ENCODE measurements at regions not wholly inside any gene's neighbourhood (a gene's known extent, or its start where the extent isn't known, plus 50 kb on each side); places are given as distances from the start of the nearest gene placed in this dataset.
A peak's percentile ranks its signal among the peaks of the same experiment; 100 is the strongest.

DNA sequence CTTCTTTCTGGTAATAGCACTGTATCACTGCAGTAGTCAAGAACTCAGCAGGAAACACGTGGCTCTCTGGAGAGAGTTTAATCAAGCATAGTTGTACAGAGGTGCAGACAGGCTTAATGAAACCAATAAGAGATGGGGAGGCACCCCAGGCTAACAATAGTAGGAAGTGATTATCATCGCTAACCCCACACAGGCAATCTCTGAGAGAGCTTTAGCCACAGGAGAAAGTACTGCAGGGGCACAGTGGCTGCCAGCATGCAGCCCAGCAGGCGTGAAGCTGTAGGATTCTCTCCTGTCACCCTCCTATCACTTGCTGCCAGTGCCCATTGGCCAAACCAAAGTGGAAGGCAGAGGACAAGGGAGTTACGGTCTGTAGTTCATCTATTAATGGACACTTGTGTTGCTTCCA, 450.0 kb upstream of the RASGEF1B start:
- no peak for DNase-seq

DNA sequence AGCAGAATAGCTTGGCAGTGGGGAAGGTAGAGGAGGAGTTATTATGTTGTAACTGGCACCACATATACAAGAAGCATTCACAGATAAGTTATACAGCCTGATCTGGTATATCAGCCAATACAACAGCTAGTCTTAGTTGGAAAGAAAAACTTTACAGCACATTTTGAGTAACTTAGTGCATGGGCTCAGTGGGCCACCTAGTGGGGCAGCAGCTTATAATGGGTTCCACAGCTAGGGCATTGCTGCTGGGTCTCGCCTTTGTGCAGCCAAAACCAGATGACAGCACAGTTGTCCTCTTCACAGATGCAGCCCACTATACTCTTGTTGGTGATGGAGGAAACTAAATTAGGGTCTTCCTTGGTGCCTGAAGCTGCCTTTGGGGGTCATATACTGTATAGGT, 448.1 kb upstream of the RASGEF1B start:
- DNase-seq, result no peak

DNA sequence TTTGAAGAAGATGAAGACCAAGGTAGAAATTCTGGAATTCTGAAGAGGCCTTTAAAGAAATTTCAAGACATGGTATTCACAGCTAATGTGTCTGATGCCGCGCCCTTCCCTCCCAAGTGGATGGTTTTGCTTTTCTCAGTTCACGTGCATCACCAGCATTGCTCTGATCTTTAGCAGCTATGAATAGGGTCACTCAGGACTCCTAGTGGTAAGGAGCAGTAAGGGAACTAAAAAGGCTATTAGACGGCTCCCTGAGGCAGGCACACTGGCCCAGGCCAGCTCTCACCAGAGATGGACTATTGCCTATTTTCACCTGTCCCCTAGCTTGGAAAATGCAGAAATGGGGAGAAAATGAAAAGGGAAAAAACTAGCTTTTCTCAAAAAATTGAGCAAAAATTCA, 447.5 kb upstream of the RASGEF1B start:
- no peak for DNase-seq

DNA sequence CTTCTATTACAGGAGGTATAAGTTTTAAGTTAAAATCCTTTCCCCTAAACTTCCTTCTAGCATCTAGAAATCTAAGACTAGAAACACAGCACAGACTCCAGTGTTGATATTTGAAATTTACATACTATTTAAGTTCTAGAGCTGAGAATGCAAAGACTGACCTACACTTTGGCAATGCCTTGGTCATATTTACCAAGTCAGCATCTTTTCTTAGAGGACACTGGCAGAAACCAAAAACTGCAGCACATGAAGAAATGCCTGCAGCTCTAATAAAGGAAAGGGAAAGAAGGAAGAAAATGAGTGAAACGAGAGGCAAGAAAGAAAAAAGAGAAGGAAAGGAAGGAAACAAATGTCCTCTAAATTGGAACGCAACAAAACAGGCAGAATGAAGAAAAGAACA, 443.7 kb upstream of the RASGEF1B start:
- no peak for DNase-seq

DNA sequence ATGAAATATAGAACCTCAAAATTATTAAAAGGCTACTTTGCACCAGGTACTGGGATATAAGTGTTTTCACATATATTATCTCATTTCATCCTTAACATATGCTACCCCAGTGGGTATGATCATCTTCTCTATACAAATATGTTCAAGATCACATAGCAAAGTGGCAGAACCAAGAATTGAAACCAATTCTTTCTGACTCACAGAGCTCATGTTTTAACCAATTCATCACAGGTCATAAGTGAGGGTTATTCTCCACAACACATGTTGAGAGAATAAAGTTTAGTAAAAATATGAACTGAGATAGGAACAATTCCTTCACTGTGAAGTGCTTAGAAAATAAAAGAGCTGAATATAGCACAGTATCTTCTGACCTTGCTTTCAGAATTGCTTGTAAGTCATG, 442.9 kb upstream of the RASGEF1B start:
- no peak for DNase-seq

DNA sequence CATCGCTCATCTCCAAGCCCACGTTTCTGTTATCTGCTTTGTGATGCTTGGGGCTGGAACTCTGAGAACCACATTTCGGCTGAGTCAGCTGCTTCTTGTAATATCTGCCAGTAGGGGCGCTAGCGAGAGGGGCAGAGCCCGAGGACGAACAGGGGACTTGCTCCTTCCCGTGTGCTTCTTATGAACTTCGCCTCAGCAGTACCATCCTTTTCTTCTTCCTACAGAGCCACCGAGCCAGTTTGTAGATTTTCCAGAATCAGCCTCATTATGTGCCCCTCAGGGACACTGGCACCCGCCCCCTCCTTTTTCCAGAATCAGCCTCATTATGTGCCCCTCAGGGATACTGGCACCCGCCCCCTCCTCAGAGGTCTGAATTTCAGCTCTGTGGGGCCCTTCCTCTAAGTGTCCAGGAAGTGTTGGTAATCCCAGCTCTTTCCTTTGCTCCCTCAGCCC, 441.7 kb upstream of the RASGEF1B start:
- peak; percentile 46 for DNase-seq

DNA sequence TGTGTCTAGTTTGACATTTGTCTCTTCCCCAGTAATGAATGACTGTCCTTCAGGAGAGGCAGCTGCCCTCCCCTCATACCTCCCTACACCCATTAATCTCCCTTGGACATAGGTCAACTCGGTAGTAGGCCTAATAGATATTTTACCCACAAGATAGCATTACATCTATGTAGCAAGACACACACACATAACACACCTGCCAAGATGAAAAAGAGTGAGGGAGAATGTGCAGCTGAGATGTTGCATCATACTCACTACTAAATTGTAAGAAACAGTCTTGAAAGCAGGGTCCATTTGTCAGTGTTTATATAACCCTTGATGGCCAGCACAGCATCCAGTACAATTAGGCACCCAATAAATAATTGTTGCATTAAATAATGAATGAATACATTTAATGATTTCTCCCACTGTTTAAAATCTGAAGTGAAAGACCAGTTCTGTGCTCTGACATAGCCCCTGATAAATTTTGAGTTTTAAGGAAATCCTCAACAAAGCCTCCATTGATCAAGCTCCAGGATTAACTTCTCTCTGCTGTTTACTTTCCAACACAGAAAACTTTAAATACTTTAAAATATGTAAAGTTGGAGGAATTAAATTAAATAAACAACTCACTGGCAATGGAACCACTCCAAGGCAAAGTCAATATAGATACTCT, 440.8 kb upstream of the RASGEF1B start:
- DNase-seq, result no peak

DNA sequence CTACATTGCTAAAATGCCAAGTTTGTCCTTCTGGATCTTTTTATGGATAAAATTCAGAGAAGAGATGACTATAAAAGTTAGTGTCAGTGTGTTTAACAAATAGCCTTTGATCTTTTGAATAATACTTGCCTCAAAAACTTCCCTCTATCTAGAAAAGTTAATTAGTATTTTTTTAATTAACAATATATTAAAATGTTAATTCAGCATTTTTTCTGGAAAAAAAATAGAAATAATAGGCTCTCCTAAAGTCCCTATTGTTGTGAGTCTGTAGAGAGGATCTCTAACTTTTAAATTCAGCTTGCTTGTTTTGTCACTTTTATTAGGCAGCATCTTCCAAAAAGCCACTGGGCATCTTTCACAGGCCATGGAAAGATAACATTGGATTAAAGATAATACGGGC, 435.2 kb upstream of the RASGEF1B start:
- no peak for DNase-seq

DNA sequence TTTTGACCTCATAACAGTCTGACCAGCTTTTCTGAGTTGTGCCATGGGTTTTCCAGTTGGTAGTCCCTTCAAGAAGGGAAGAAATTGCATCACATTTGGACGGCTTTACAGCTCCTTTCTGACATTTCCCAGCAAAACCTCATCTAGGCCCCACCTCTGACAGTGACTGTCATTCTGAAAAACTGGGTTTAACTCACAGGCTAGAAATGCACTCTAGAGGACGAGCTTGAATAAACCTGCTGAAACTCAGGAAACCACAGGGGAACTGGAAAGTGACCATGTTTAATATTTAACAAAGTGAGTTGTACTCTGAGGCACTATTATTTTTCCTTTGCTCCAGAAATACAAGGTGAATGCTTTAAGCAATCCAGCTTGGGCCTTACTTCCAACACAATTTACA, 434.3 kb upstream of the RASGEF1B start:
- DNase-seq, result no peak

DNA sequence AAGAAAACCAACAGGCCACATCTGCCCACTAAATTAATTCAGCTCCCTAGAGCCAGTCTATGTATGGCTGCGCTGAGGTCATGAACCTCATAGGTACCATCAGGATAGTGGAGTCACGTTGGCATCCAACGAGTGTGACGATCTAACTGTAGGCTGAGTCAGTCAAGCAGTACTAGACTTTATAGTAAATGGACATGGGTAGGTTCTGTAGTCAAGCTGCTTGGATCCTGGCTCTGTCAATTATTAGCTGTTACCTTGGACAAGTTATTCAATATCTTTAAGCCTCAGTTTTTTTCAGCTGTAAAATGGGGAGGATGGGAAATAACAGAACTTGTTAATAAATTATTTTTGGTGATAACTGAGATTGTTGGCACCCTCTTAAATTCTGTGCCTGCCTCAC, 432.4 kb upstream of the RASGEF1B start:
- no peak for DNase-seq

DNA sequence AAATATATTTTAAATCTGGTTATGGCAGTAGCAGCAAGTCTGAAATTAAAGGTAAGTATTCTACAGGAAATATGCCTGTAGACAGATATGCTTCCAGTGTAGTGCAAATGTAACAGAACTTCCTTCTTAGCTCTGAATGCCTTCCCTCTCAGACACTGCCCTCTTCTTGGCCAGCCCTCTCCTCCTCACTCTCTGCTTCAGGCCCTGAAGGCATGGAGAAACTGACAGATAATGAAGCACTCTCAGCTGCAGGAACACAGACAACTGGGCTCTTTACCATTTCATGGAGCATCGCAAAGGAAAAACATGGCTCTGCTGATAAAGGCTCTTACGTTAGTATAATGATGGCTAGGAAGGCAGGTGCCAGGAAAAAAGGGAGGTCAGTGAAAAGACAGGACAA, 431.5 kb upstream of the RASGEF1B start:
- no peak for DNase-seq

DNA sequence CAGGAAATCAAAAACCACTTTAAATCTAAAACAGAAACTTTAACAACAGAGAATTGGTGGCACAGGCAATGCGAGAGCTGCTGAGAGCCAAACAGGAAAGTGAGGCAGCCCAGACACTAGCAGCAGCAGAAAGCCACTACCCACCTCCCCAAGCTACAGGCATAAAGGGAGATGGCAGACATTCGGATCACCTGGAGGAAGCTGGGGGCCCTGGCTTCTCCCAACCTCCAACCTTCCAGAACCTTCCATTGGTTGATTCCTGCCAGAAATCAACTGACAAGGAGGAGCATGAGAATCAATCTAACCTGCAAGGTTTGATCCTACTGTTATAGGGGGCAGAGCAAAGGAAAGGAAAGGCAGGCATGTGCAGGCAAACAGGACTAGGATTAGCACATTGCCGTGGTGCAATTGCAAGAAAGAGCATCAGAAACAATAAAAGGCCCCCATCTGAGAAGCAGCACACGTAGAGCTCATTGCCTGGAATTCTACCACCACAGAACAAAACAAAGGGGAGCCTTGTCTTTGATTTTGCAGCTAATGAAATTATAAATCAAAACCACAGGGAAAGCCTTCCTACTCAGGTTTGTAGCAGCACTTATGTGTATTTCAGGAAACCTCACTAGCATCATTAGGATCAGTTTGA, 427.3 kb upstream of the RASGEF1B start:
- DNase-seq, result no peak

DNA sequence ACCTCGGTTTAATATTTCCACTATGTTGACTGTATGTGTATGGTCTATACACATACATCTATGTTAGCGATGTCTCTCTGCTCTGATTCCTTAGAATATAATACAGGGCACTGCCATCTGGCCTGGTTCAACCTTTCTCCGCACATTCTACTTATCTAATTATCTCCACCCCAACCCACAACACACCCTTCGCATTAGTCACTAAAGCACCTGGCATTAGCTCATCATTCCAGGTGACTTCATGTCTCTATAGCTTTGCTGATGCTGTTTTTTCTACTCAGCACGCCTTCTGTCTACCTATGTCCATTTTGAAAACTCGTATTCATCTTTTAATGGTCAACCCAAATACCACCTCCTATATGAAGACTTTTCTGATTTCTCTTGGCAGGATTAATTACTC, 425.2 kb upstream of the RASGEF1B start:
- no peak for DNase-seq

DNA sequence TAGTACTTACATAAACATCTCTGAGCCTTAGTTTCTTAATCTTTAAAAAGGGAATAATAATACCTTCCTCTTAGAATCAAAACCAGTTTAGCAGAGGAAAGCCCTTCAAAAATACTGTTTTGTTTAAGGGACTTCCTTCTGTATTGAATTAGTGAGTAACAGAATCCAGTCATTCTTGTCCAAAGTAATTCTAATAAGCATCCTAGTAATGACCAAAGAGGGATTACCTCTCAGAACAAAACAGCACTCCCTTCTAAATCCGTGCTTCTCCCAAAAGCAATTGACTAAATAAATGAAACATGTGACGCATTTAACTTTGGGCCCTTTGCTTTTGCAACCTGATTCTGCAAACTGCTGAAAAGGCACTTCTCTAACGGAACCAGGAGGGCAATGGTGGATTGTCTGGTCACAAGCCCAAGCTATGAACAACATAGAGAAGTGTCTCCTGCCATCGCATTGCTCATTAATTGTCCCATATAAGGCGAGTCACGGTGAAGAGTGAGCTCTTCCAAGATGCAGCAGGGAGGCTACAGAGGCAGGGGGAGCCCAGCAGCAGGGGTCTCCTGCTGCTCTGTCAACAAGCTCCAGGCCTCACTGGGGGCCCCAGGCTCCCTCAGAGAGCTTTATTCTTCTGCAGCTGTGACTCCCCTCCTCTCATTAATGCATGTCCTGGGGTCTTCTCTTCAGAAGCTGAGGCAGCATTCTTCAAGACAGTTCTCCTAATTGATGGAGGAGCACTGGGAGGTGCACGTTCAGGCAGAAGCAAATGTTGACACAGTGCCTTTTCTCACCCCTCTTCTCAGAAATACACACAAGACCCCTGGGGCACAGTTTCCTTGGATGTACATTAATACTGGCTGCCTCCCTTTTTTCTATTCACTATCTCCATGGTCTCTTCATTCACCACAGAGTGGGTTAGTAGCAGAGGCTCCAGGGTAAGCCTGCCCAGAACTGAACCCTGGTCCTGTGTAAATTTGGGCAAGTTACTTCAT, 419.6 kb upstream of the RASGEF1B start:
- DNase-seq, result no peak

DNA sequence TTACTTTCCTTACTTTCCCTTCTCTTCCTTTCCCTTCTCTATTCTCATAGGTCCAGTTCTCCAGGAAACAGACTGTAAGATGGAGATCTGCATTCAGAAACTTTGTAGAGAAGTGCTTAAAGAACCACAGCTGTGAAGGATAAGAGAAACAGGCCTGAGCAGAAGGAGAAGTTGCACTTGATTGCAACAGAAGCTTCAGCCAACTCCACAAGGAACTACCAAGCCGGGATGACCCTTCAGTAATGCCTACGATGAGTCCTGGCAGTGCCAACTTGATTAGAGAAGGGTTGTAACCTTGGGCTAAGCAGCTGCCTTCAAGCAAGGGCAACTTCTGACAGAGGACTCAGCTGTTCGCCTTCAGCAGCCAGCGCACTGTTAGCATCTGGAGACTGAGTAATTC, 413.3 kb upstream of the RASGEF1B start:
- no peak for DNase-seq

DNA sequence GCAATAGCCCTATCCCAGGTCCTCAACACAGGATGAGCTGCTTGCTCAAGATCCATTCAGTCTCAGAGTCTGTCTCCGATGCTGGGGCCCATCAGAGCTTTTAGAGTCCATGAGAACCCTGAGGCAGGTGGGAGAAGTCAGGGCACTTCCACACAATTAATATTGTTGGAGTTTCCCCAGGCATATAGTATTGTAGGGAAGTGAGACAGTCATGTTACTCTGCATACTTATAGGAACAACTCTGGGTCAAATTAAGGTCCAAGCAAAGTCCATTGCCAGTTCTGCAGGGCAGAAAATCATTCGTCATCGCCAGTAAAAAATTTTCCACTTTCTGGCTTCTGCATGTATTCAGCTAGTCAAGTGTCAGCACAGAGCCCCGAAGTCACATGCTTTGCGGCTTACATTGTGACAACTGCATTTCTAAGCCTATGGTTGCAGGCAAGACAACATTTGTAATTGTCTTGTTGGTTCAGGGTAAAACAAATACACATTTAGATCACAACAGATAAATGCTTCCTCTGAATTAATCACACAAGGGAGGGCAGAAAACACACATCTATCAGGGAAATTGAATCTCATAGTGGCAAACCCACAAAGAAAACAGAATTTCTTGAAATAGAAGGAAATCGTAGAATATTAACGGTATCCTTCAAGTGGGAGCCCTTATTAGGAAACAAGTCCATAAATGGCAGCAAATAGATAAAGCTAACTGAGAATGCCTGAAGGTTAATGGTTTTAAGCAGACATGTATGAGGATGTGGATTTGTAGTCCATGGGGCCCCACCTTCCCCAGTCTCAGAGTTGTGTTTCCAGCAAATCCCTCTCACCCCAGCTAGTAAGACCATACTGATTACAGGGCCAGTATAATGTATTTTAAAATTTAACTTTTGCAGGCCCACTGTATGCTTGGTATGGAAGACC, 412.1 kb upstream of the RASGEF1B start:
- no peak for DNase-seq

DNA sequence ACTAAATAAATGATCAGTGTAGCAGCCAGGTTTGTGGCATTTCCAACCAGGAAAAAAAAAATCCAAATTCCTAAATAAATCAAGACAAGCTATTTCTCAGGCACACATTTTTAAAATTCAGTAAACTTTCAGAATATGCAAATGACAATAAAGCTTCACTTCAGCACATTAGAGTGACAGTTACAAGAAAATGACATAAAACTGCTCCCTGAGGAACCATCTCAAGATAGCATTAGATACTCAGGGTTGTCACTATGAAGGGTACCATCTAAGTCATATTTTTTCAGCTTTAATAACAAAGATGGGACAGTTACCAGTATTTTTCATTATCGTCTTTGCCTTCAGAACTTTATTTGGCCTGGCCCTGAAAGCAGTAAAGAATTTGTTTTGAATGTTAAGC, 411.3 kb upstream of the RASGEF1B start:
- no peak for DNase-seq

DNA sequence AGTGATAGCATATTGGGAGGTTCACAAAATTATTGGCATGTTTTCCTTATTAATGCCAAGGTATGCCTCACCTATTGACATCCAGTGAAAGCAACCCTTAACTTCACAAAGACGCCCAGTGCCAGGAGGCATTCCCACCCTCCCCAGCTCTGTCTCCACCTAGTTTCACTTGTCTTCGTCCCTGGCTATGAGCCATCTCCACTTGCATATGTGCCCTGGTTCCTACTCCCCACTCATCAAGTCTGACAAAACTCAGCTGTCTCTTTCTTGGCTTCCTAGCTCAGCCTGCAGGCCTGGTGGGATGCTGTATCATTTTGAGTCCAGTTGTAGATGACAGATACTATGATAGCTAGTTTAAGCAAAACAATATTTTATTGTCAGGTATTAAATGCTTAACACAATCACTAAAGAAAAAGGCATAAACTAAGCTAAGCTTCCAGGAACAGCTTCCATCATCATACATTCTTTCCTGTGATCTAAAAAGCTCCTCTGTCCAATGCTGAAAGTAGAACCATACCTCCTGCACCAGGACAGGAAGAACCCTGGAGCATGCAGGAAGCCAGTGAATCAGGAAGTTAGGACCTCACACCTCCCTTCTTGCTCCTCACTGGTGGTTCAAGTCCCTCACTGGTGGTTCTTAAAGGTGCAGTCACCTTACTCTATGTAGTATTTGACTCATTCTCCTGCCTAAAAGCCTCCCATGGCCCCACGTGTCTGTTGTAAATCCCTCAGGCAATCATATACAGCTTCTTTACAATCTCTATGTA, 410.3 kb upstream of the RASGEF1B start:
- no peak for DNase-seq

DNA sequence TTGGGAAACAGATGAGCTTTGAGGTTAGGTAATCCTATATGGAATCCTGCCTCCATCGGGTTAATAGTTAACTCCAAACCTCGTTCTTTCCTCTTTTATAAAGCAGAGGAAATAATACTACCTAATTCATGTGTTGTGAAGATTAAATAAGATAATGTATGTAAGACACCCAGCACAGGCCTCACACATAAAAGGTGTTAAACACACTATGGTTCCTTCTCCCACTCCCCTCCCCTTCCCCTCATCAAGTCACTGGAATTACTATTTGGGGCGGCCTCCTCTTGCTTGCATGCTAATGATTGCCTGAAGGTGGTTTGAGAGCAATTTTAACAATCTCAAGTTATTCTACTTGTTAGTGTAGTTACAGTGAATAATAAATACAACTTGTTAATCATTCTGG, 404.4 kb upstream of the RASGEF1B start:
- DNase-seq, result no peak

DNA sequence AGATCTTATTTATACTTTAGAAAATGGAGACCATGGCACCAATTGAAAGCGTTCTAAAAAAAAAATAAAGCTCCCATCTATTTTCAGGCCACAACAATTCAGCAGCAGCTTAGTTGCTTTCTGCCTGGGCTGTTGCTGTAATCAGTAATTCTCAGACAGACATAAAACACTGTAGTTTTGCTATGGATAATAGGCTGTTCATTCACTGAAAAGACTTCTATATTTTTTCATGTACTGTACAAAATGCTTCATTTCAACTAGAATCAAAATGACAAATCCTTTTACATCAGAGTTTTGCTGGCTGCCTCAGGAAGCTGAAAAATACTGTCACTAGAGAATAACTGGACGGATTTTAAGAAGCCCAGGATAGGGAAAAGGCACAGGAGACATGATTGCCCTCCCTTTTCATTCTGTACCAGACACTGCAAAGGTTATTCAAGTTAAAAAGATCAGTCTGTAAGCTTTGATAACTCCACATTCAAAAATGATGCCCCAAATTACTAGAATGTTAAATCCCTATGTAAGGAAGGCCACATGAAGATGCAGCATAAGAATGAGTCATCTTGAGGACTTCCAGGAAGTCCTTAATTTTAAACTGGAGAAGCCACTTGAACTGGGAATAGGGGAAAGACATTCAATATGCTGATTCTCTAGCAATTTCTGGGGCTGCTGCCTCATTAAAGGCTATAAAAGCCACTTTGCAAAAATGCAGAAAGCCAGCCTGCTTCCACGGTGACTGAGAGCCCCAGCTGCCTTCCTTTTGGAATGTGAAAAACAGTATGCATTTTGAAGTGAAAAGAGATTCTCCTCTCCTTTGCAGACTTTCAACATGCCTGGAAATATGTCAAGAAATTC, 403.2 kb upstream of the RASGEF1B start:
- DNase-seq, result no peak

DNA sequence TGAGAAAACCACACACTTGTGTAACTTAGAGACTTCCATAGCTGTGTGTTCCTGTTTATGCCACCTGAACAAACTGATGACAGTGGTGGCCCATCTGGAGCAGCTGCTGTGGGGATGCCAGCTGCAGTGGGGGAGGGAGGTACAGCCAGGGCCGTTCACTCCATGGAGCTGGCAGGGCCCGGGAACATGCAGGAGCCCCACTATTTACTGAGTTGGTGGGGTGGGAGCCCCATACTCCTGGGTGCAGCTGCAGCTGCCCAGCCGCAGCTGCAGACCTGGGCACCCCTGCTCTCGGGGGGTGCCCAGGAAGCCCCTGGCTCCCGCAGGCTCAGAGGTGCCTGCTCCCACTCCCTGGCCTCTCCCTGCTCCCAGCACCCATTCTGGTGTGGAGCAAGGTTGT, 398.6 kb upstream of the RASGEF1B start:
- no peak for DNase-seq

Measured in activated naive CD4-positive, alpha-beta T cell treated with Interleukin-2 at 50 U/mL for 16 hours (primary cell).